Loucy (cell line): ENCODE measurements at regions not wholly inside any gene's neighbourhood (a gene's known extent, or its start where the extent isn't known, plus 50 kb on each side); places are given as distances from the start of the nearest gene placed in this dataset.

Source experiments
- EZH2phosphoT487 ChIP-seq: fragments of 200-600 bp; IDR thresholded peaks from 2 replicates; pipeline ENCODE4 v1.6.1; 2018; ENCODE audit warnings: antibody characterized with exemption, mild to moderate bottlenecking, moderate library complexity, borderline replicate concordance
- TF ChIP-seq, protein P1 (sequence below): fragments of 200-600 bp; sonication (generic); conservative IDR thresholded peaks from 2 replicates; pipeline ENCODE4 v1.5.1; 2014; ENCODE audit warnings: mild to moderate bottlenecking, antibody characterized with exemption, low read length

DNA sequence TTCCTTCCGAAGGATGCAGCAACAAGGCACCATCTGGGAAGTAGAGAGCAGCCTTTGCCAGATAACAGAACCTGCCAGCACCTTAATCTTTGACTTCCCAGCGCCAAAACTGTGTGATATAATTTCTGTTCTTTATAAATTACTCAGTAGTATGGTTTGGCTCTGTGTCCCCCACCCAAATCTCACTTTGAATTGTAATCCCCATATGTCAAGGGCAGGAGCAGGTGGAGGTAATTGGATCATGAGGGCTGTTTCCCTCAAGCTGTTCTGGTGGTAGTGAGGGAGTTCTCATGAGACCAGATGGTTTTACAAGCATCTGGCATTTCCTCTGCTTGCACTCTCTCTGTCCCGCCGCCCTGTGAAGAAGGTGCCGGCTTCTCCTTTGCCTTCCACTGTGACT lies 899.9 kb downstream of the TRIB2 start:
- TF ChIP-seq, protein P1, sequence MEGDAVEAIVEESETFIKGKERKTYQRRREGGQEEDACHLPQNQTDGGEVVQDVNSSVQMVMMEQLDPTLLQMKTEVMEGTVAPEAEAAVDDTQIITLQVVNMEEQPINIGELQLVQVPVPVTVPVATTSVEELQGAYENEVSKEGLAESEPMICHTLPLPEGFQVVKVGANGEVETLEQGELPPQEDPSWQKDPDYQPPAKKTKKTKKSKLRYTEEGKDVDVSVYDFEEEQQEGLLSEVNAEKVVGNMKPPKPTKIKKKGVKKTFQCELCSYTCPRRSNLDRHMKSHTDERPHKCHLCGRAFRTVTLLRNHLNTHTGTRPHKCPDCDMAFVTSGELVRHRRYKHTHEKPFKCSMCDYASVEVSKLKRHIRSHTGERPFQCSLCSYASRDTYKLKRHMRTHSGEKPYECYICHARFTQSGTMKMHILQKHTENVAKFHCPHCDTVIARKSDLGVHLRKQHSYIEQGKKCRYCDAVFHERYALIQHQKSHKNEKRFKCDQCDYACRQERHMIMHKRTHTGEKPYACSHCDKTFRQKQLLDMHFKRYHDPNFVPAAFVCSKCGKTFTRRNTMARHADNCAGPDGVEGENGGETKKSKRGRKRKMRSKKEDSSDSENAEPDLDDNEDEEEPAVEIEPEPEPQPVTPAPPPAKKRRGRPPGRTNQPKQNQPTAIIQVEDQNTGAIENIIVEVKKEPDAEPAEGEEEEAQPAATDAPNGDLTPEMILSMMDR, result no peak
- TF ChIP-seq EZH2phosphoT487, result no peak
